Endothelial cell of umbilical vein (primary cell): ENCODE measurements at regions not wholly inside any gene's neighbourhood (a gene's known extent, or its start where the extent isn't known, plus 50 kb on each side); places are given as distances from the start of the nearest gene placed in this dataset.

Experiments used
- BruUV-seq: library from RNA; stranded (reverse); fragments of 400-500 nt; replicated peaks from 2 replicates; lab custom pipeline; 2021; lab: Mats Ljungman, UMichigan
- CTCF ChIA-PET: fragments of 300-600, 350-600 bp; sonication (Branson Sonifier 250); formaldehyde crosslinking; loops from one replicate; lab custom pipeline; 2021; ENCODE audit warnings: antibody characterized with exemption, inconsistent platforms; lab: Charles Lee
- POLR2A ChIA-PET: fragments of 300-600, 350-600 bp; sonication (Branson Sonifier 250); formaldehyde crosslinking; loops from one replicate; lab custom pipeline; 2021; ENCODE audit warnings: antibody characterized with exemption, inconsistent platforms; lab: Charles Lee
- DNase-seq: peaks from one replicate; pipeline ENCODE4 v3.0.0-alpha.2; 2011; ENCODE audit warnings: low read depth, low spot score
- FAIRE-seq: peaks from 2 replicates; lab custom pipeline; 2011; peaks lifted over from hg19 to GRCh38; lab: Jason Lieb, UNC
- H2AFZ ChIP-seq: 2 replicates; pipeline ENCODE4 v1.6.0; 2012; ENCODE audit warnings: low read depth, low read length, control low read depth, inconsistent platforms
- H3K27ac ChIP-seq: 2 replicates; pipeline ENCODE4 v1.5.1; 2011; ENCODE audit warnings: low read depth, mild to moderate bottlenecking, control low read depth, low read length, moderate library complexity; ENCODE audit not compliant: insufficient read depth
- H3K27me3 ChIP-seq, 2 experiments: 2 replicates each; pipeline versions ENCODE4 v1.6.0 to v1.6.1; 2011; ENCODE audit warnings: low read length in 2 of 2, mixed read lengths in 1 of 2; ENCODE audit not compliant: control insufficient read depth in 2 of 2, insufficient read depth in 2 of 2
- H3K36me3 ChIP-seq, 2 experiments: 2 replicates in 1 of 2; 3 replicates in 1 of 2; pipeline ENCODE4 v1.5.1; 2011; ENCODE audit warnings: low read length in 2 of 2, mild to moderate bottlenecking in 1 of 2, moderate library complexity in 1 of 2; ENCODE audit not compliant: control insufficient read depth in 2 of 2, insufficient read depth in 2 of 2; ENCODE audit errors: extremely low read depth in 1 of 2
- H3K4me1 ChIP-seq: 3 replicates; pipeline ENCODE4 v1.5.1; 2011; ENCODE audit warnings: mild to moderate bottlenecking, low read length; ENCODE audit not compliant: control insufficient read depth, insufficient read depth; ENCODE audit errors: extremely low read depth
- H3K4me2 ChIP-seq: 2 replicates; pipeline ENCODE4 v1.6.1; 2011; ENCODE audit warnings: low read length, control low read depth, mixed read lengths; ENCODE audit not compliant: insufficient read depth
- H3K4me3 ChIP-seq, 3 experiments: fragments of 200-600 bp in 1 of 3; sonication (generic), shearing (Covaris generic) in 1 of 3; replicated peaks in 1 of 3; 2 replicates each; pipeline ENCODE4 v1.5.1; 2011 to 2016; ENCODE audit warnings: control low read depth in 3 of 3, low read length in 3 of 3, mild to moderate bottlenecking in 2 of 3, inconsistent platforms in 1 of 3, low read depth in 1 of 3, moderate library complexity in 1 of 3; ENCODE audit not compliant: insufficient read depth in 1 of 3
- H3K79me2 ChIP-seq: 2 replicates; pipeline ENCODE4 v1.6.0; 2012; ENCODE audit warnings: low read length, inconsistent platforms; ENCODE audit not compliant: control insufficient read depth, insufficient read depth
- H3K9ac ChIP-seq: replicated peaks from 2 replicates; pipeline ENCODE3; 2011; ENCODE audit warnings: low read length, control low read depth; ENCODE audit not compliant: insufficient read depth; ENCODE audit errors: extremely low read depth
- H3K9me1 ChIP-seq: replicated peaks from 3 replicates; pipeline ENCODE4 v1.6.0; 2011; ENCODE audit warnings: mild to moderate bottlenecking, low read length; ENCODE audit not compliant: control insufficient read depth, insufficient read depth; ENCODE audit errors: extremely low read depth
- H3K9me3 ChIP-seq: replicated peaks from 2 replicates; pipeline ENCODE4 v1.5.1; 2012; ENCODE audit warnings: low read length, inconsistent platforms; ENCODE audit not compliant: control insufficient read depth, insufficient read depth
- H4K20me1 ChIP-seq: replicated peaks from 2 replicates; pipeline ENCODE3; 2011; ENCODE audit warnings: mild to moderate bottlenecking, low read length; ENCODE audit not compliant: control insufficient read depth, insufficient read depth; ENCODE audit errors: extremely low read depth
- CTCF ChIP-seq, 2 donors: IDR thresholded peaks; 1 replicate in 1 of 2; 2 replicates in 1 of 2; pipeline ENCODE4 v1.5.1; 2011; ENCODE audit warnings: low read length in 2 of 2, mild to moderate bottlenecking in 2 of 2, moderate library complexity in 2 of 2, control low read depth in 1 of 2, inconsistent platforms in 1 of 2, low read depth in 1 of 2; ENCODE audit not compliant: insufficient read depth in 1 of 2; ENCODE audit errors: extremely low read depth in 1 of 2
- EZH2 ChIP-seq: IDR thresholded peaks from 2 replicates; pipeline ENCODE4 v1.6.1; 2012; ENCODE audit warnings: borderline replicate concordance, low read depth, mild to moderate bottlenecking, moderate library complexity, low read length, inconsistent platforms; ENCODE audit not compliant: severe bottlenecking
- FOS ChIP-seq: IDR thresholded peaks from 2 replicates; pipeline ENCODE4 v1.6.1; 2011; ENCODE audit warnings: mild to moderate bottlenecking, low read length, moderate library complexity, borderline replicate concordance; ENCODE audit not compliant: insufficient read depth
- GATA2 ChIP-seq: IDR thresholded peaks from 2 replicates; pipeline ENCODE4 v1.7.0; 2011; ENCODE audit warnings: low read depth, mild to moderate bottlenecking, moderate library complexity, mixed read lengths, low read length; ENCODE audit not compliant: insufficient read length, insufficient read depth
- JUN ChIP-seq: IDR thresholded peaks from 2 replicates; pipeline ENCODE4 v1.6.1; 2011; ENCODE audit warnings: borderline replicate concordance, low read depth; ENCODE audit not compliant: insufficient read length, insufficient read depth
- MYC ChIP-seq: IDR thresholded peaks from one replicate; pipeline ENCODE4 v1.6.1; 2011; ENCODE audit warnings: mild to moderate bottlenecking, low read depth, low read length
- POLR2A ChIP-seq: IDR thresholded peaks from 2 replicates; pipeline ENCODE4 v1.6.1; 2012; ENCODE audit warnings: low read depth, mild to moderate bottlenecking, control low read depth, low read length
- POLR2AphosphoS5 ChIP-seq: IDR thresholded peaks from 2 replicates; pipeline ENCODE4 v1.6.1; 2012; ENCODE audit warnings: low read depth, mild to moderate bottlenecking, control low read depth, low read length, moderate library complexity; ENCODE audit not compliant: insufficient read depth
- dilution Hi-C: fragments of 300-500 bp; cut with MboI; formaldehyde crosslinking; loops from one replicate; pipeline ENCODE4 v1.15.0; 2019; ENCODE audit warnings: low sequenced_read_pairs; ENCODE audit not compliant: extremely low pct_ligation_motif_present
- intact Hi-C: fragments of 100-400 bp; cut with micrococcal nuclease; formaldehyde crosslinking; loops from one replicate; pipeline ENCODE4 v1.10.0; 2022
- TF ChIP-seq, protein P1 (sequence below): IDR thresholded peaks from 2 replicates; pipeline ENCODE4 v1.6.1; 2011; ENCODE audit not compliant: insufficient read depth, insufficient read length

DNA sequence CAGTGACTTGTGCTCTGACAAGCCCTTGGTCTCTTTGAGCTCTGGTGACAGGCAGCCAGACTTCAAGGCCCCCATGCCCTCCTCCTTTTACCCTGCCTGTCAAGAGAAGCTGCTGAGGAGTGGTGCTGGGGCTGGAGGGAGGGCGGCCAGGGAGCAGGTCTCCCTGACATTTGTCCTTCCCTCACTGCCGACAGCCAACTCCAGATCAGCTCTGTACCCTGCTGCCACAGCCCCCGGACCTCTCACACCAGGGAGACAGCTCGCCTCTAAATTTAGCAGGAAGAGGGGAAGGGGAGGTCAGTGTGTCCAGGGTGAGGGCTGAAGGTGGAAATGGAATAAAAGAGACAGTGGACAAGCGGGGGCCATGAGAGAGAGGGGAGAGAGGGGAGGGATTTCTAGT lies 155.8 kb downstream of the TDRD15 start:
- ChIA-PET POLR2A (no interaction called here), CTCF (no interaction called here)
- Histone ChIP-seq H3K27ac (no peak overlapping the region), H3K27me3 (no peaks in the 10 kb centered on the region), H3K4me3 (no peak overlapping the region), H3K4me1 (no peaks in the 10 kb centered on the region), H3K9me3 (no peaks in the 10 kb centered on the region), H3K4me2 (no peak overlapping the region), H3K9me1 (no peaks in the 10 kb centered on the region), H3K79me2 (no peaks in the 10 kb centered on the region), H2AFZ (no peak overlapping the region), H3K36me3 (no peaks in the 10 kb centered on the region), H3K9ac (no peak overlapping the region), H4K20me1 (no peaks in the 10 kb centered on the region)
- TF ChIP-seq CTCF (IDR thresholded peaks at IDR 0.05; ENCODE audit: extremely low read depth in 1 of 2, insufficient read depth in 1 of 2, low read depth in 1 of 2, low read length in 2 of 2) (no peak), GATA2 (no peak), EZH2 (no peak), POLR2AphosphoS5 (no peak), MYC (no peak)
- TF ChIP-seq, protein P1, sequence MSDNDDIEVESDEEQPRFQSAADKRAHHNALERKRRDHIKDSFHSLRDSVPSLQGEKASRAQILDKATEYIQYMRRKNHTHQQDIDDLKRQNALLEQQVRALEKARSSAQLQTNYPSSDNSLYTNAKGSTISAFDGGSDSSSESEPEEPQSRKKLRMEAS, result no peak
- no TSS peak for BruUV-seq
- intact Hi-C loops (no loop called here), dilution Hi-C loops (no loop called here)
- FAIRE-seq, result no peak
- no peak for DNase-seq

- Histone ChIP-seq H3K4me1 (no peaks in the 10 kb centered on the region), H4K20me1 (no peaks in the 10 kb centered on the region), H2AFZ (no peak overlapping the region), H3K4me2 (no peak overlapping the region), H3K9ac (no peak overlapping the region), H3K36me3 (no peaks in the 10 kb centered on the region), H3K9me3 (no peaks in the 10 kb centered on the region), H3K4me3 (no peak overlapping the region), H3K27ac (no peak overlapping the region), H3K27me3 (no peaks in the 10 kb centered on the region), H3K9me1 (no peaks in the 10 kb centered on the region), H3K79me2 (no peaks in the 10 kb centered on the region)
- CTCF ChIA-PET, result no interaction called here
- TF ChIP-seq POLR2A (no peak), JUN (no peak), CTCF (IDR thresholded peaks at IDR 0.05; ENCODE audit: extremely low read depth in 1 of 2, insufficient read depth in 1 of 2, low read depth in 1 of 2, low read length in 2 of 2) (no peak), GATA2 (no peak), EZH2 (no peak), MYC (no peak), FOS (no peak), POLR2AphosphoS5 (no peak)
- TF ChIP-seq, protein P1, result no peak
- FAIRE-seq (no peak), DNase-seq (no peak)
- BruUV-seq, result no TSS peak
- dilution Hi-C loops (no loop called here), intact Hi-C loops (no loop called here)
- POLR2A ChIA-PET, result no interaction called here
Observed at GRCh38 chr2:21280793-21281192, 157.0 kb downstream of the TDRD15 start.
